Large intestine (tissue), 3 donors: ENCODE measurements at regions not wholly inside any gene's neighbourhood (a gene's known extent, or its start where the extent isn't known, plus 50 kb on each side); places are given as distances from the start of the nearest gene placed in this dataset.

Experiments
- DNase-seq, 2 donors: peaks; one replicate each; pipeline versions ENCODE4 v3.0.0 to v3.0.0-alpha.2; 2013
- H3K27ac ChIP-seq: one replicate; pipeline ENCODE4 v1.5.1; 2013; ENCODE audit warnings: low read length
- H3K27me3 ChIP-seq: 2 replicates; pipeline ENCODE4 v1.6.1; 2013; ENCODE audit warnings: low read length; ENCODE audit not compliant: control insufficient read depth, insufficient read depth
- H3K36me3 ChIP-seq: 2 replicates; pipeline ENCODE4 v1.6.1; 2013; ENCODE audit warnings: low read length; ENCODE audit not compliant: control insufficient read depth, insufficient read depth
- H3K4me1 ChIP-seq: one replicate; pipeline ENCODE4 v1.6.1; 2013; ENCODE audit warnings: low read length; ENCODE audit not compliant: control insufficient read depth, insufficient read depth
- H3K4me3 ChIP-seq: one replicate; pipeline ENCODE4 v1.5.1; 2013; ENCODE audit warnings: low read length
- H3K9me3 ChIP-seq: one replicate; pipeline ENCODE4 v1.6.1; 2013; ENCODE audit warnings: mild to moderate bottlenecking, low read depth, low read length, moderate library complexity; ENCODE audit not compliant: control insufficient read depth
- WGBS: methylation state at CpG from one replicate; pipeline ENCODE4 v1.1.5; 2013; ENCODE audit warnings: low lambda C conversion rate; ENCODE audit not compliant: insufficient coverage; 5-methylcytosine and 5-hydroxymethylcytosine counted together

DNA sequence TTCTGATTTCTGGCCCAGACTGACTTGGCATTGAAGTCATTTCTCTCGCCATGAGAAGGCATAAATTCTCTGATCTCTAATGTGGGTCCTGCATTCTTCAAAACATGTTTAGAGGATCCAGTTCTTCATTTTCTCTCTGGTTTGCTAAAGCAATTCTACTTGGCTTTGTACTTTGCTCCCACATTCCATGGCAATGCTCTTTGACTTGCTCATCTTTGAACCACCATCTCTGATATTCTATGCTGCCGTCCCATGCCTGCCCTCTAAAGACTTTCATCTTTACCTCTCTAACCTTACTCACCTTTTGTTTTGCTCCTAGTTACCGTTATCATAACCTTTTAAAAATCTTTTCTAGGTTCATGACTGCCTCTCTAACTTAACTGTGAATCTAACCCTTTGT is 366.9 kb downstream of the KIF4B start:
- Histone ChIP-seq H3K36me3 (no peaks in the 10 kb centered on the region), H3K9me3 (no peaks in the 10 kb centered on the region), H3K4me3 (no peak overlapping the region), H3K27me3 (no peaks in the 10 kb centered on the region), H3K27ac (no peak overlapping the region), H3K4me1 (no peaks in the 10 kb centered on the region)
- no peak for DNase-seq
- WGBS = 76% methylated on average over 2 of the region's 3 CpGs

DNA sequence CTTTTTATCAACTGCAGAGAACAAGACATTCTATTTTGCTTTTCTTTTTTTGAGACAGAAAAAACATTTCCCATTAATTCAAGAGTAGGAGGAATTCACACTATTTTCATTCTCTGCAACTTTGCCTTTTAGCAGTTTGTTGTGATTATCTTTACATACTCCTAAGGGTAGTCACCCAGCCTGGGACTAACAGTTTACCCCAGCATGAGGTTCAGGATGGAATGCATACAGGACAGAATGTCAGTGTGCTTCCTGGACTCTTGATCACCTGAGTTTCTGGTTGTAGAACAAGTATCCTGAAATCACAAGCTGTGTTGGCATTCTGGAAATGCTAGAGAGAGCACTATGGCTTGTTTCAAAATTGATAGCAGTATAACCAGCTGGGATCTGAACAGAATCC is 368.1 kb downstream of the KIF4B start:
- no peak for DNase-seq
- Histone ChIP-seq H3K27ac (no peak overlapping the region), H3K4me1 (no peaks in the 10 kb centered on the region), H3K4me3 (no peak overlapping the region), H3K27me3 (no peaks in the 10 kb centered on the region), H3K9me3 (no peaks in the 10 kb centered on the region), H3K36me3 (no peaks in the 10 kb centered on the region)

DNA sequence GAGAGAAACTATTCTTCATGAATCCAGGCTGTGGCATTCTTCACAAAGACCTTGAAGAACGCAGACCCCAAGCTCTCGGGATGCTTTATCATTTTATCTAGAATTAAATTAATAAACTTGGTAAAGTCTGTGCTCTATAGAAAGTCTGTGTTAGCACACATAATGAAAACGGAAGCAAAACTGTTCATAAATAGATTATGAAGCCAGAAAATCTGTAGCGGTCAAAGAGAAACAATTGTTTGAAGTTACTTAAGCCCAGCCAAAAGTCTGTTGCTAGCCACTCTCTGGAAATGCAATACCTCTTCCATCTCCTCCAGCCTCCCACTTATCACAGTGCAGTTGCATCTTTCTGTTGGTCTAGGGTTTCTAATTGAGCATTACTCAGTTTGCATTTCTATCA is 375.9 kb downstream of the KIF4B start:
- no peak overlapping the region for H3K4me3 ChIP-seq
- no peaks in the 10 kb centered on the region for H3K36me3 ChIP-seq
- 66% methylated on average over 2 of the region's 4 CpGs for WGBS
- H3K27me3 ChIP-seq = no peaks in the 10 kb centered on the region
- no peaks in the 10 kb centered on the region for H3K9me3 ChIP-seq
- H3K27ac ChIP-seq = no peak overlapping the region
- no peaks in the 10 kb centered on the region for H3K4me1 ChIP-seq
- DNase-seq = no peak

DNA sequence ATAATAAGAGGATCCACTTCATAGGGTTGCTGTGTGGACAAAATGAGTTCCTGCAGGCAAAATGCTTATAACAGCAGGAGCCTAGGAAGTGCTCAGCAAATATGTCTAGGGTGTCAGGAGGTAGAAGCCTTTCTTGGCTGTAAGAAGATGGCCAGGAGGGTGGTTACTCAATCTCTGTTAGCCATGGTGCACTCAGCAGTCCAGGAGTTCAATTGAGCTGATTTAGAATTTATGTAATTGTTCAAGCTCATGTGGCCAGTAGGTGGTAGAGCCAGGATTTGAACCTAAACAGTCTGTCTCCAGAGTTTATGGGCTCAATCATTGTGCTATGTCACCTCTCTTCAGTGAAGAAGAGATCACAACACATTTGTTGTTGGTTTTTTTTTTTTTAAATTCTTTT is 381.2 kb downstream of the KIF4B start:
- Histone ChIP-seq H3K27me3 (no peaks in the 10 kb centered on the region), H3K36me3 (no peaks in the 10 kb centered on the region), H3K4me3 (no peak overlapping the region), H3K27ac (no peak overlapping the region), H3K4me1 (no peaks in the 10 kb centered on the region), H3K9me3 (no peaks in the 10 kb centered on the region)
- DNase-seq = no peak

DNA sequence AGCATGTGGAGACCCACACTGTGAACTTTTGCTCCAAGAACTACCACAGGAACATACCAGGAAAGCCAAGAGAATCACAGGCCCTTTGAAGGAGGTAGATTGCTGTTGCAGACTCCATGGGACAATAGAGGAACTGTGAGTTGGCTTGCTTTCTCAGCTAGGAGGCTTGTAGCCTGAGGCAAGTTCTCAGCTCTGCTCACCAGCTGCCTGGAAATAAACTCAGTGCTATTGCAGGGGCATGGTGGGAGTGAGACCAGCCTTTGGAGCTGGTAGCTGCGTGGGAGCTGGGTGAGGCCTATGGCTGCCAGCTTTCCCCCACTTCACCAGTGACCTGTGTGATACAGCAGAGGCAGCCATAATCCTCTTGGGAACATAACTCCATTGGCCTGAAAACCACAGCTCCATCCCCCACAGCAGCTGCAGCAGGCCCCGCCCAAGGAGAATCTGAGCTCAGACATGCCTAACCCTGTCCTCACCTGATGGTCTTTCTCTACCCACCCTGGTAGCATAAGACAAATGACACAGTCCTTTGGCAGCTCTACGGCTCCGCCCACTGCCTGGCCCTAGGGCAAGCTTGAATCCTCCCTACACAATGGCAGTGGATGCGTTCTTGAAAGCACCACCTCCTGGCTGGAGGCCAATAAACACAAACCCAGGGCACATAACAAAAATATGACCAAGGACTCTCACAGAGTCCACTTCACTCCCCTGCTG is 389.5 kb downstream of the KIF4B start:
- Histone ChIP-seq H3K4me1 (no peaks in the 10 kb centered on the region), H3K27ac (no peak overlapping the region), H3K27me3 (no peaks in the 10 kb centered on the region), H3K9me3 (no peaks in the 10 kb centered on the region), H3K36me3 (no peaks in the 10 kb centered on the region), H3K4me3 (no peak overlapping the region)
- no CpG with 5 or more reads among the region's 5 CpGs for WGBS
- DNase-seq = no peak

DNA sequence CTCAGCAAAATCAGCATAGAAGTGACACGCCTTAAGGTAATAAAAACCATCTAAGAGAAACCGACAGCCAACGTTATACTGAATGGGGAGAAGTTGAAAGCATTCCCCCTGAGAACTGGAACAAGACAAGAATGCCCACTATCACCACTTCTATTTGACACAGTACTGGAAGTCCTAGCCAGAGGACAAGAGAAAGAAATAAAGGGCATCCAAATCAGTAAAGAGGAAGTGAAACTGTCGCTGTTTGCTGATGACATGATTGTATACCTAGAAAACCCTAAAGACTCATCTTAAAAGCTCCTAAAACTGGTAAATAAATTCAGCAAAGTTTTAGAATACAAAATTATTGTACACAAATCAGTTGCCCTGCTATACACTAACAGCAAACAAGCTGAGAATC is 393.3 kb downstream of the KIF4B start:
- no peak for DNase-seq
- H3K9me3 ChIP-seq = no peaks in the 10 kb centered on the region
- H3K27me3 ChIP-seq = no peaks in the 10 kb centered on the region
- no peak overlapping the region for H3K4me3 ChIP-seq
- no peaks in the 10 kb centered on the region for H3K4me1 ChIP-seq
- H3K27ac ChIP-seq = no peak overlapping the region
- no peaks in the 10 kb centered on the region for H3K36me3 ChIP-seq
- 73% methylated on average over 2 of the region's 4 CpGs for WGBS

DNA sequence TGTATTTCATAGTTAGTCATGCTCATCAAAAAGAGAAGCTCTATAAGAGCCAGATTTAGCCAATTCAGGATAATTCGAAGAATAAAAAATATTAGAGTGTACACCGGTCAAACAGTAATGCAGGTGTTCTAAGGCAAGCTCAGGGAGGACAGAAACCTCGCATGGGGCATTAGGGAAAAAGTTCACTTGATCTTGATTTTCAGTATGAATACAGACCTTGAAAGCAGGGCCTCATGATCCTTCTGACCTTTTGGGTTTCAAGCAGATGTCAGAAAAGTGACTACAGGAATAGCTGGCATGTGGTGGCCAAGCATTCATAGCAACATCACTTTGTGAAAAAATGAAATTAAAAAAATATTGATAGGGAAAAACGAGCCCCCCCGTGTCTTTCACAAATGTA is 394.9 kb downstream of the KIF4B start:
- Histone ChIP-seq H3K27me3 (no peaks in the 10 kb centered on the region), H3K4me1 (no peaks in the 10 kb centered on the region), H3K36me3 (no peaks in the 10 kb centered on the region), H3K4me3 (no peak overlapping the region), H3K9me3 (no peaks in the 10 kb centered on the region), H3K27ac (no peak overlapping the region)
- no peak for DNase-seq
- WGBS = 100% methylated on average over 3 of the region's 5 CpGs

DNA sequence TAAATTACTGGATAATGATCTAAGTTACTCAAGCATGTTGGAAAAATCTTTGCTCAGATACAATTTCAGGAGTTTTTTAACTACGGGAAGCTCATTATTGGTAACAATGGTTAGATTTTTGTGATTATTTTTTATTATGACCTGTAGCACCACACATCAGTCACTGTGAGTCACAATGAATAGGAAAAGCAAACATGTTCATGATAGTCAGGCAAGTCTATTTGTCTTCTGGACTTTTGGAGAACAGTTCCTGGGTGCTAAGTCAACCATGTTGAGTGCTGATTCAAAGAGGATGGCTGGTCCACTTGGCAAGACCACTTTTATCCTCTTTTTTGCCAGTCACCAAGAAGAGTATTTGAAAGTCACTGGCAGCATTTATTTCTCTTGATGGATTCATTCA is 403.2 kb downstream of the KIF4B start:
- no peak for DNase-seq
- Histone ChIP-seq H3K4me3 (no peak overlapping the region), H3K27me3 (no peaks in the 10 kb centered on the region), H3K4me1 (no peaks in the 10 kb centered on the region), H3K27ac (no peak overlapping the region), H3K36me3 (no peaks in the 10 kb centered on the region), H3K9me3 (no peaks in the 10 kb centered on the region)
- 100% methylated on average over 1 of the region's 1 CpG for whole genome bisulfite sequencing

DNA sequence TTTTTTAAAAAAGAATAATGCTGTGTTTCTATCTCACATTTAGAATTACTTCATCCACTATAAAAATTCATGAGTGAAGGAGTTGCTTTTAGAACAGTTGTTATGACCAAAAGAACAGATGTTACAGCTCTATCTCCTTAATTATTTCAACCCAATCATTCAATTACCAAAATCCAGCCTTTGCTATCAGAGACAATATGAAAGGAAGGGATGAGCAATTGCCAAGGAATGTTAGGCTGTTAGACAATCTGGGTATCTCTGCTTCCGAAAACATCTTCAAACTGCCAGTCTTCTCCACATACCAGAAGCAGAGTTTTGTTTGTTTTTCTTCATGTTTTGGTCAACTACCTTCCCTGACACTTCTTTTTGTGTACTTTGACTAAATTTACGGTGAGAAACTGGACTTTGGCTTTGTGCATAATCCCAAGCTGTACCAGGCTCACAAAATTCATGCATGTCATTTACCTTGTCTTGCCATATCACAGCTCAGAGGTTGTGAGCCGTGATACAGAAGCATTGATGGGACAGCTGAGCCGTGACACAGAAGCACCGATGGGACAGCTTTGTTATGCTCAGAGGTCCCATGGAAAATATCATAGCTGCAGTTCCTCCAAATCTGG is 405.5 kb downstream of the KIF4B start:
- WGBS = 20% methylated on average over 1 of the region's 5 CpGs
- H3K36me3 ChIP-seq = no peaks in the 10 kb centered on the region
- H3K4me3 ChIP-seq = no peak overlapping the region
- no peaks in the 10 kb centered on the region for H3K27me3 ChIP-seq
- H3K27ac ChIP-seq = no peak overlapping the region
- no peak for DNase-seq
- H3K9me3 ChIP-seq = no peaks in the 10 kb centered on the region
- H3K4me1 ChIP-seq = no peaks in the 10 kb centered on the region

DNA sequence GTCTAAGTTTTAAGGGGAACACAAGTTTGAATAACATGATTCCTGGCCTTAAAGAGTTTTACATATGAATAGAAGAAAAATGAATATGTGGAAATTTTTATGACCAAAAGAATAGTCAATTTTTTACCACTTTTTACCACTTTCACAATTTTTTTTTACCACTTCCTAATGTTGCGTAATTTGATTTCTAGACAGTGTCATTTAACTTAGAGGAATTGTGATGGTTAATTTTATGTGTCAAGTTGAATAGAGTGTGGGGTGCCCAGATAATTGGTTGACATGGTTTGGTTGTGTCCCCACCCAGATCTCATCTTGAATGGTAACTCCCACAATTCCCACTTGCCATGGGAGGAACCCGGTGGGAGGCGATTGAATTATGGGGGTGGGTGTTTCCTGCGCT is 416.6 kb downstream of the KIF4B start:
- Histone ChIP-seq H3K36me3 (no peaks in the 10 kb centered on the region), H3K9me3 (no peaks in the 10 kb centered on the region), H3K27ac (no peak overlapping the region), H3K27me3 (no peaks in the 10 kb centered on the region), H3K4me1 (no peaks in the 10 kb centered on the region), H3K4me3 (no peak overlapping the region)
- WGBS = no CpG with 5 or more reads among the region's 4 CpGs
- DNase-seq = no peak

DNA sequence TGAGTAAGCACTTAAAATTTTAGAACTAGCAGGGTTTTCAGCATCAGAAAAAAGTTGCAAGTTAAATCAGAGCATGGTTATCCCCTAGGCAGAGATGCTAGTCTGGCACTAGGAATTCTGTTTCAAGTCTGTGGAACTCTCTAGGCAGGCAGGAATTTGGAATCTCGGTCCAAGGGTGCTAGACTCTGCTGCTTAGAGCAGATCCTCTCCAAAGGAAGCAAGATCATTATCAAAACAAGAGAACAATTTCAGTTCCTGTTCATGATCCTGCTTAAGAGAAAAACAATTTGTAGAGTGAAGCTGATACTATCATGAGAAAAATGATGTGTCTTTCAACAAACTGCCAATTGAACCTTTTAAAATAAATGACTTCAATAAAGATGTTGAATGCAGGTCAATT is 420.7 kb downstream of the KIF4B start:
- no peak overlapping the region for H3K27ac ChIP-seq
- no peaks in the 10 kb centered on the region for H3K9me3 ChIP-seq
- H3K27me3 ChIP-seq = no peaks in the 10 kb centered on the region
- H3K4me3 ChIP-seq = no peak overlapping the region
- no peaks in the 10 kb centered on the region for H3K36me3 ChIP-seq
- no peaks in the 10 kb centered on the region for H3K4me1 ChIP-seq
- no CpG with 5 or more reads among the region's 1 CpG for WGBS
- DNase-seq = no peak
